ENCODE measurements at regions not wholly inside any gene's neighbourhood (a gene's known extent, or its start where the extent isn't known, plus 50 kb on each side); places are given as distances from the start of the nearest gene placed in this dataset.
"Not testable (repeated sequence)": the region's sequence is repeated elsewhere in the genome, so short reads cannot be mapped to it uniquely, and the experiment has no call there.

DNA sequence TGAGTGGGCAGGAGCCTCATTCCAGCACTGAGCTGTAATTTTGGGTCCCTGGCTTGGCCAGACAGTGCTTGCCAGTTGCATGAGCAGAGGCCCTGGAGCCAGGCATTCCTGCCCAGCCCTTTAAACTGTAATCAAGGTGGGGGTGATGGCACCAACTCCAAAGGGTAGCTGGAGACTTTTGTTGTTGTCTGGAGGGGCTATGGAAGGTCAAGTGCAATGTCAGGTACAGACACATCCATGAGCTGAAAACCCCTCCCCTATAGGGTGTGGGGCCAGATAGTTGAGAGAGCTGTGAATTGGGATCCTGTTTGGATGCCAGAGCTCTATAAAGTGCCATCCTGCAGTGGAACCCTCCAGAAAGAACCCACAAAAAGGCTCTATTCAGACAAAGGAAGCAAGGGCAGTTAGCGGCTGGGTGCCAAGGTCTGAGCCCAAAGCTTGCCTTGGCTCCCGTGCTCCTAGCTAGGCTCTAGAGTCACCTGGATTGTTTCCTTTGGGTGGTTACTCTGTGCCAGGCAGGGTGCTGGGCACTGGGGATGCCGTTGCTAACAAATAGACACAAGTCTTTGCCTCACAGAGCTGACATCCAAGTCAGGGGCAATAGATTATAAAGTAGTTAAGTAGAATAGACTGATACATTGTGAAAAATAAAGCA is 163.0 kb downstream of the EFNB1 start:
- ATAC-seq: no peak
- intact Hi-C loops (cut with DNase I): loop anchor here (10.0 kb wide), 1 partner anchor 73 kb away; no protein-coding TSS in a partner anchor
- no peak for DNase-seq (ENCODE audit: missing footprints)

DNA sequence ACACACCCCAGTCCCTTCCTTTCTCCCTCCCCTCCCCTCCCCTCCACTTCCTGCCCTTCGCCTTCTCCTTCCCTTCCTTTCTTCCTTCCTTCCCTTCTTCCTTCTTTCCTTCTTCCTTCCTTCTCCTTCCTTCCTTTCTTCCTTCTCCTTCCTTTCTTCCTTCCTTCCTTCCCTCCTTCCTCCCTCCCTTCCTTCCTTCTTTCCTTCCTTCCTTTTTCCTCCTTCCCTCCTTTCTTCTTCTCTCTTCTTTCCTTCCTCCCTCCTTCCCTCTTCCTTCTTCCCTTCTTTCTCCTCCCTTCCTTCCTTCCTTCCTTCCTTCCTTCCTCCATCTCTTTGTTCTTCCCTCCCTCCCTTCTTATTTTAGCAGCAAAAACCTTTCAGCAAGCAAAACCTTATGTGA is 162.1 kb downstream of the EFNB1 start:
- ATAC-seq: no peak
- no peak for DNase-seq (ENCODE audit: missing footprints)
- intact Hi-C loops (cut with DNase I): loop anchor here (10.0 kb wide), 1 partner anchor 74 kb away; no protein-coding TSS in a partner anchor

DNA sequence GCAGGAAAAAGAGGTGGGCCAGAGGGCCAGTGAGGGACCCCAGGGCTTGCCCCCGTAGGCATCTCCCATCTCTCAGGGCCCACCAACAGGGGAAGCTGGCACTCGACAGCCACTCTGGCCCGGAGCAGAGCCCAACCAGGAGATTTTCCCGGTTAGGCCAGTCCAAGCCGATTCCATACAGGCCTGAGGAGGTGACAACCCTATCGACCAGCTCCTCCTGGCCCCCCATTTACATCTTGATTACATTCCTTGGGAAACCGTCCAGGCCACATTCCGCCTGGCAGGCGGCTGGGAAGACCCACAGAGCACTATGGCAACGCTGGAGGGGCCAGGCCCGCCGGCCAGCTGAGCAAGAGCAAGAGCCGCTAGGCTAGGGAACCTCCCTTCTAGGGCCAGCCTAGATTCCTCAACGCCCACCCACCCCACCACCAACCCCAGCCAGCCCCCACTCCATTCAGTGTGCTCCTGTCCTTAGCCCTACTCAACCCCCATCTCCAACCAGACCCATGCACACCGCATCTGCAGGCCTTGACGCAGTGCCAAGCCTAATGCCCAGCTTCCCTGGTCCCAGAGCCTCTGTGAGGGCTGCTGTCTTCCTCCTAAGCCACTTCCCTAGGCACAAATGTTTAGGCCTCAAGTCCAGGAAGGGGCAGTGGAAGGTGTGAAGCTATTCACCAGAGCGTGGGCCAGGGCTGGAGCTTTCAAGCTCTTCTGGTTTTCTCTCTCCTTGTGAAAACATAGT is 161.2 kb downstream of the EFNB1 start:
- no peak for DNase-seq (ENCODE audit: missing footprints)
- intact Hi-C loops (cut with DNase I): loop anchor here (10.0 kb wide), 1 partner anchor 75 kb away; no protein-coding TSS in a partner anchor
- peak; percentile 71 for ATAC-seq

DNA sequence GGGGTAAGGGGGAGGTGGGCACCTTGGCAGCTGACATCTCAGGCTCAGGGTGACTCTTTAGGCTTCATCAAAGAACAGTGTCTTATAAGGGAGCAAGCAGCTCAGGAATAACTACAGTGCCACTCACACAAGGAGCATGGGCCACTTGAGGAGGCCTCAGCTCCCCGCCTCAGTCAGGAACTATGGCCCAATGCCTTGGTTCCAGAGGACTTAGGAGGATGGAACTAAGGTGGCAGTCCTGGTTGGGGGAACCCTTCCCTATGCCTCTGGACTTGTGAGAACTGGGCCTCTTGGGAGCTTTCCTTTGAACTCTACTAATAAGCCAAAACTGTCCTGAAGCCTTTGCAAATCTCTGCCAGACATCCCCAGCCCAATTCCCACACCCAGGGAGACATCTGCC is 160.6 kb downstream of the EFNB1 start:
- intact Hi-C loops (cut with DNase I): no loop called here
- DNase-seq (ENCODE audit: missing footprints) (no peak), ATAC-seq (no peak)

DNA sequence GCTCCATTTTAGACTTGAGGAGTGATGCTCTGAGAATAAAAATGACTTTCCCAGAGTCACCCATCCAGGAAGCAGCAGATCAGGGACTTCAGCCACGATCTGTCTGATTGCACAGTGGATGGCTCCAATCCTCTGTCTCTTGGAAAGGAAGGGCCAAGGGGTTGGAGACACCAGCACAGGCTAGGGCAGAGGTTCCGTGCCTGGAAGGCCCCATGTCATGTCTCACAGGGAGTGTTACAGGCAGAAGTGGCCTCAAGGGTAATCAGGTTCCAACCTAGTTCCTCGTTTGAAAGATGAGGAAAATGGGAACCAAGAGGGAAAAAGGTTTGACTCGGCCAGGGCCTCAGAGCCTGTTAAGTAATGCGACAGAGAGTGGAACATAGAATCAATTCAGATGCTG is 160.0 kb downstream of the EFNB1 start:
- intact Hi-C loops (cut with DNase I): no loop called here
- ATAC-seq (no peak), DNase-seq (ENCODE audit: missing footprints) (no peak)

DNA sequence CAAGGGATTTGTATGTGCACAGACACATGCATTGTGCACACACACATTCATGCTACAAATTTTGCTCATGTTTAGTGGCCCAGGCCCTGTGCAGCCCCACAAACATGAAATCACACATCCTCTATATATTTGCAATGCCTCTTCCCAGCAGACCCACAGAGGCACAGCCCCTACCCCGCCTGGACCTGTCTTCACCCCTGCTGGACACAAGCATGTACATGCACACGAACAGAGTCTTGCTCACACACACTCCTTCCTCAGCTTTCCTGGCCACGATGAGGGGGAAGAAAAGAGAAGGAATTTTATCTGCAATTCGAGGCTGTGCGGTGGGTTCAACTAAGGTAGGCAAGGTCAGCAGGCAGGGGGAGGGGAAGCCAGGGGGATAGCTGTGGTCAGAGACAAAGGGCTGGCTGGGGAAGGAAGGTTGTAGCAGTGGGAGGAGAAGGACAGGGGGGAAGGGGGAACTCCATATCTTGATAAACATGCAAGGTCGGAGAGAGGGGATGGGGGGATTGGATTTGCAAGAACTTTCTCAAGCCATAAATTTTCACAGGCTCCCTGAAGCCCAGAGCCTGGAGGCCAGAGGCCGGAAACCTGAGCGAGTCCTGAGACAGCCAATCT is 156.4 kb downstream of the EFNB1 start:
- DNase-seq (ENCODE audit: missing footprints): no peak
- ATAC-seq: no peak
- intact Hi-C loops (cut with DNase I): no loop called here

DNA sequence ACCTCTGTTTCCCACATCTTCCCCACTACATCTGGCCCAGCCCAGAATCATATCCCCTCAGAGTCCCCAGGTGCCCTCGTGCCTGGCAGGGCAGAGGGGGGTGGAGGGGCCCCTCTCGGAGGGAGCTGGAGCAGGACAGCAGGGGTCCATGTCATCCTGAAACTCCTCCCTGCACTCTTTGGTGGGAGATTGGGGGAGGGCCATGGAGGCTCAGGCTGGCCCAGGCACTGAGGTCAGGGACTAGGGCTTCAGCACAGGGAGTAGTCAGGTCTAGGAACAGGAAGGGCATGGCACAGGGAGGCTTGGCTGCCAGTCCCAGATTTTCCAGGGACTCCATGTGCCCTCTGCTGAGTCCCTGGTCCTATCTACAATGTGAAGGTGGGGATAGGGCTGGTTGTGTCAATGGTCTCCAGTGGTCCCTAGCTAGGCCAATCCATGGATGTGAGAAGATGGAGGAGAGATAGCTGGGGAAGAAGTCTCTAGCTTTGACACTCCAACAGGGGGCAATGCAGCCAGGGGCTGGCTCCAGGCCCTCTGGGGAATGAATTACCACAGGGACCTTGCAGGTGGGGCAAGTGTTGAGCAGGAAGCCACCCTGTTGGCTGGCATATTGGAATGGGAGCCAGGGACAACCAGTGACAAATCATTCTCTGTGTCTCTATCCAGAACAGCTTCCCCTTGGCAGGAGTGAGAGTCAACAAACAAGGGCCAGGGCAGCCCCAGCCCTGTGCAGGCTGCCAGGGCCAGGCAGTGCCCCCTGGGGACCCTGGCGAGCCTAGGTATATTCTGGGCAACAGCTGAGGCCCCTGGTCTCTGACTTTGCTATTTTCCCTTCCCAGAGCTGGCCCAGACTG is 154.4 kb downstream of the EFNB1 start:
- intact Hi-C loops (cut with DNase I): no loop called here
- DNase-seq (ENCODE audit: missing footprints) (no peak), ATAC-seq (peak; percentile 78)

DNA sequence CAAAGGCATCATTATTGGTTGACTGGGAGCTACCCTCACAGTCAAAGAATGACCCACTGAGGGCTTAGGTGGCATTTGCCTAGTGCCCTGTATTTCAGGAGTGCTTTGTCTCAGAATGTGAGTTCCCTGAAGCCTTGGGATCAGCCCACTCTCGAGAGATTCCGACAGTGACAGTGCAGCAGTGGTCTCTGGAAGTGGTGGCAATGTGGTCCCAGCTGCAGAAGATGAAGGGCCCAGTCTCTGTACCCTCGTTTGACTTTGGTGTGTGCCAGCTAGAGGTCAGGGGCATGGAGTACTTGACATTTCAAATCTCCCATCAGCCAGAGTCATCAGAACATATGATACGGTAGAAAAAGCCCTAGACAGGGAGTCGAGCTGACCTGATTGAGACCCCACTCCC is 153.7 kb downstream of the EFNB1 start:
- DNase-seq (ENCODE audit: missing footprints) (no peak), ATAC-seq (no peak)
- intact Hi-C loops (cut with DNase I): no loop called here

DNA sequence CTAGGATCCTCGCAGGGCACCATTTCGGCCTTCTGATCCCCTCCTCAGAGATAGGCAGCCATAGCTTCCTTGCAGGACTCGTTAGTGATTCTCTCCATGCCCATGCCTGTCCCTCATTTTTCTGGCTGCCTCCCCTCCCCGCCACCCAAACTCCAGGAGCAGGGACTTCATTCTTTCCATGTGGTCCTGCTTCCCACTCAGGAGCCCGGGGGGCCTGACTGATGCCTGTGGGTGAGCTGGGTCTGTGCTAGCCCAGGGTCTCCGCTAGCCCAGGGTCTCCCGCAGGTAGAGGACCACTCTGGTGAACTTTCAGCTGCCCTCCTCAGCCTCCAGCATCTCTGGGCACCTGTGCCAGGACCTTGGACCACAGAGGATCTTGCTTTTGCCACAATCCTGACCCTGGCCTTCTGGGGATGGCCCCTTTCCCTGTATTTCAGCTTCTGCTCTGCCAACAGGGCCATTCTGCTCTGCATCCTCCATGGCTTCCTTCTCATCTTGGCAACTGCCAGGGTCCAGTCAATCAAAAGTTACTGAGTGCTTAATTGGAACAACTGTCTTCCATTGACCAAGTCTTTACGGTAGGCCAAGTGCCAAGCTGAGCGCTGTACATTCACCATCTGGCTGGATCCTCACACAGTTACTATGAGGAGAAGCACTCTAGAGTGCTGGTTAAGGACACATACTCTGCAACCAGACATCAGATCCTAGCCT is 152.2 kb downstream of the EFNB1 start:
- intact Hi-C loops (cut with DNase I): no loop called here
- ATAC-seq (no peak), DNase-seq (ENCODE audit: missing footprints) (no peak)

DNA sequence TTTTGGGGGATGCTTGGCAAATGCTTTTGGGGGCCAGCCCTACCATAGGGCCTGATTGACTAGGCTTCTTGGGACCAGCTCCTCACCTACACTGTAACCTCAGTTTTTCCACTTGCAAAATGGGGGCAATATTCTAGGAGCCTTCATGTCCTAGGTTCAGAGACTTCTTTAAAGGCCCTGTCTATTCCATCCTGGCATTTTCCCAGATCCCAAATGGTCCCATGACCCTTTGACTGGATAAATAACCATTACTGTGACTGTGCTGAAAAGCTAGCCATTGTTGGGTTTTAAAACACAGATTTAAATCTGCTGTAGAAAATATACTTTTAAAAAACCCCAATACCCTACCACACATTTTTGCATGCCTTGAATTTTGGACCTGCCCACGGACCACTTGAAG is 149.8 kb downstream of the EFNB1 start:
- ATAC-seq: no peak
- DNase-seq (ENCODE audit: missing footprints): no peak
- intact Hi-C loops (cut with DNase I): no loop called here

DNA sequence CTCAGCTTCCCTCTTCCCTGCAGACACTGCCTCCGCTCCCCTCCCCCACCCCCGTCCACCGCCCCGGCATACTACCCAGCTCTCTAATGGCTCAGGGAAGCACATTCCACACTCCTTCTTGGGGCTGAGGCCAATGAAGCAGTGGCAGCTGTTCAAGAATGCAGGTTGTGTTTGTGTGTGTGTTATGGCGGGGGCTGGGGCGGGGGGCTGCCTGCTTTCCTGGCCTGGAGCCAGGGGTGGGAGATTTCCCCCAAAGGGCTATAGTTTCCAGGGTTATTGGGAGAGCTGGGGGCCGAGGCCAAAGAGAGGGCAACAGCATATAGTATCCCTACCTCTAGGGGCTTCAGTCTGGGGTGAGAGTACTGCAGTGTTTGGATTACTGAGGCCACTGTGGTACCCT is 149.4 kb downstream of the EFNB1 start:
- DNase-seq (ENCODE audit: missing footprints) (no peak), ATAC-seq (no peak)
- intact Hi-C loops (cut with DNase I): no loop called here

DNA sequence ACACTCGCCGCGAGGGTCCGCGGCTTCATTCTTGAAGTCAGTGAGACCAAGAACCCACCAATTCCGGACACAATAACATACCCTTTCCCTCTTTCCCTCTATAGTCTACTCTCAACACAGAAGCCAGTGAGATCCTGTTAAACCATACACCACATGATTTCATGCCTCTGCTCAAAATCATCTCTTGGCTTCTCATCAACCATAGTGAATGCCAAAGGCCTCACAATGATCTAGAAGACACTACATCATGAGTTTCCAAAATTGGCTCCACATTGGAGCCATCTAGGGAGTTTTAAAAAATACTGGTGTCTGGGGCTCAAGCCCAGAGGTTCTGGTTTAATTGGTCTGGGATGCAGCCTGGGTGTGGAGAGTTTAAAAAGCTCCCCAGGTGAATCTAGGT is 124.5 kb downstream of the EFNB1 start:
- ATAC-seq (no peak), DNase-seq (ENCODE audit: missing footprints) (no peak)
- intact Hi-C loops (cut with DNase I): no loop called here

DNA sequence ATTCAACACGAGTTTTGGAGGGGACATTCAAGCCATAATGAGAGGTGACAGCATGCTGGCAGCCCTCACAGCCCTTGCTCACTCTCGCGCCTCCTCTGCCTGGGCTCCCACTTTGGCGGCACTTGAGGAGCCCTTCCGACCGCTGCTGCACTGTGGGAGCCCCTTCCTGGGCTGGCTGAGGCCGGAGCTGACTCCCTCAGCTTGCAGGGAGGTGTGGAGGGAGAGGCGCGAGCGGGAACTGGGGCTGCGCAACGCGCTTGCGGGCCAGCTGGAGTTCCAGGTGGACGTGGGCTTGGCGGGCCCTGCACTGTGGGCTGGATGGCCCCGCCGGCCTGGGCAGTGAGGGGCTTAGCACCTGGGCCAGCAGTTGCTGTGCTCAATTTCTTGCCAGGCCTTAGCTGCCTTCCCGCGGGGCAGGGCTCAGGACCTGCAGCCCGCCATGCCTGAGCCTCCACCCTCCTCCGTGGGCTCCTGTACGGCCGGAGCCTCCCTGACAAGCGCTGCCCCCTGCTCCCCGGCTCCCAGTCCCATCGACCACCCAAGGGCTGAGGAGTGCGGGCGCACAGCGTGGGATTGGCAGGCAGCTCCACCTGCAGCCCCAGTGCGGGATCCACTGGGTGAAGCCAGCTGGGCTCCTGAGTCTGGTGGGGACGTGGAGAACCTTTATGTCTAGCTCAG is 123.3 kb downstream of the EFNB1 start:
- not testable (repeated sequence) for ATAC-seq

DNA sequence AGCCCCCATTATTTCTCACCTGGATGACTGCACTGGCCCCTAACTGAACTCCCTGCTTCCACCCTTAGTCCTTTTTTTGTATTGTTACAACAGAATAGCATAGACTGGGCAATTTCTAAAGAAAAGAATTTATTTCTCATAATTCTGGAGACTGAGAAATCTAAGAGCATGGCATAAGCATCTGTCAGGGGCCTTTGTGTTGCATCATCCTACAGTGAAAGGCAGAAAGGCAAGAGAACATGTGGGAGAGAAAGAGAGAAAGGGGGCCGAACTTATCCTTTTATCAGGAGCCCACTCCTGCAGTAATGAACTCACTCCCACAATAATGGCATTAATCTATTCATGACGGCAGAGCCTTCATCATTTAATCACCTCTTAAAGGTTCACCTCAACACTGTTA is 122.1 kb downstream of the EFNB1 start:
- ATAC-seq: no peak
- no peak for DNase-seq (ENCODE audit: missing footprints)
- intact Hi-C loops (cut with DNase I): no loop called here

More for the DNA sequence above, 123.3 kb downstream of the EFNB1 start:
- DNase-seq (ENCODE audit: missing footprints); intact Hi-C loops (cut with DNase I): not testable (repeated sequence)

DNA sequence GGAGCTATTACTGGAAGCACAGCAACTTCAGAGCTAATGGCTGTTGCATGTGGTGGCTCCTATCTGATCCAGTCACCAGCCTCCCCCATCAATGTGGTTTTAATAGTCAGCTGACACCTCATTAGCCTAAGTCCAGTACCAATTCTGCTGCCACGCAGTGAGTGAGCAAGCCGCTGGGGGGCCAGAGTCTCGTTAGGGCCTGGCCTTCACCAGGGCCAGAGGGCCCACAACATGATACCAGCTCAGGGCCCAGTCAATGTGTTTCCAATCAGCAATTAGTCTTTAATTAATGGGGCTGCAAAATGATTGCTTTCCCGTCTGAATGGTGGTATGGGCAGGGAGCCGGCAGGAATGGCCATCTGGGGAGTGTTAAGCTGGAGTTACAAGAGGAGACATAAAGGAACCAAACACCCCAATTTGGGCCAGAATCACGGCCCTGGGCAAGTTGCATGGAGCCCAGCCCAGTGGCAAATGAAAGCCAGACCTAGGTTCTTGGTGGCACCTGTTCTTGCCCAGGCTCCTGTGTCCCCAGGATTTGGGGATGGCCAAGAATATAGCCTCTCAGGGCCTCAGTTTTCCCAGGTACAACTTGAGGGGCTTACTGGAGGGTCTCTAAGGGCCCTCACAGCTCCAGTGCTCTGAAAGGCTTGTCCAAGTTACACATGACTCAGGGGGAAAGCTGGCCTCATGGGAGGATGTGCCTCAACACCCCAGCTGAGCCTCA is 119.2 kb downstream of the EFNB1 start:
- no peak for DNase-seq (ENCODE audit: missing footprints)
- intact Hi-C loops (cut with DNase I): no loop called here
- ATAC-seq: no peak

DNA sequence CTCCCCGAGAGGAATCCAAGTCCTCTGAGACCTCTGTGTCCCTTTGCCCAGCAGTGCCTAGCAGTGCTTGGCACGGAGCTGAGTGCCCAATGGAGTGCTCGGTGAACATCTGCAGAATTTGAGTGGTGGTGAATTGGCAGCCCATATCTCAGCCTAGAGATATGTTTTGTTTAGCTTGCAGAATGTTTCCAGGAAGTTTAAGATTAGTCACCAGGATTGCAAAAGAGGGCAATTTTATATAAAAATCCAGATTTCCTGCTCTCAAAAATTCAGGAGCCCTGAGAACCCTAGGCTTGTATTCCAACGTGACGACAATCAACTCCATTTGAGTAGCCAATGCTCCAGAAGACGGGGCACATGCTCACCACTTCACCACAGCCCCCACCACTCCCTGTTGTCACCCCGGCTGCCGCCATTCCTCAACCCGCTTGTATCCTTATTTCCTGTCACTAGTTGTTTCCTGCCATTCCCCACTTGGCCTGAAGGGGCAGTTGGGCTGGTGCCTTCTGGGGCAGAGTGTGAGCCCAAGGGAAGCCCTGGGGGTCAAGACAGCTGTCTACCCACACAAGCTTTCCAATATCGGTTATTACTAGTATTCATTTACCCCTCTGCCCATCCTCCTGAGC is 116.9 kb downstream of the EFNB1 start:
- ATAC-seq (no peak), DNase-seq (ENCODE audit: missing footprints) (no peak)
- intact Hi-C loops (cut with DNase I): no loop called here

DNA sequence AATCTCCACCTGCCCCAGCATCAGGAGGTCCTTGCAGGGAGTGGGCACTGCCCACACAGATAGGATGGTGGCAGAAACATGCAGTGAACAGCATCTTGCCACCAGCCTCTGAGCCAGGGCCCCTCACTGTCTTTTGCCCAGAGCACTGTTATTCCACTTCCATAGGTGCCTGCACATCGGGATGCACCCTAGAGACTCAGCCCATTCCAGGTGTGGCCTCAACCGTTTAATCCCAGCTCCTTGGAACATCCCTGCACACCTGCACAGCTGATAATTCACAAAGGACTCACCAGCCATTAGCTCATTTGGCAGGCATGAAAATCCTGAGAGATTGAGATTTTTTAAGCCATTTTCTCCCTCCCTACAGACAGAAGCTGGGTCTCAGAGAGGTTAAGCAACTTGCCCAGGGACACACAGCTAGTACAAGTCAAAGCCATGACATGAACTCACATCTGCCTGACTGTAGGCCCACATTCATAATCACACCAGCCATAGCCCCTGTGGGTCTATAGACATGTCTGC is 116.3 kb downstream of the EFNB1 start:
- ATAC-seq (no peak), DNase-seq (ENCODE audit: missing footprints) (no peak)
- intact Hi-C loops (cut with DNase I): no loop called here
